ENCODE measurements at regions not wholly inside any gene's neighbourhood (a gene's known extent, or its start where the extent isn't known, plus 50 kb on each side); places are given as distances from the start of the nearest gene placed in this dataset.

DNA sequence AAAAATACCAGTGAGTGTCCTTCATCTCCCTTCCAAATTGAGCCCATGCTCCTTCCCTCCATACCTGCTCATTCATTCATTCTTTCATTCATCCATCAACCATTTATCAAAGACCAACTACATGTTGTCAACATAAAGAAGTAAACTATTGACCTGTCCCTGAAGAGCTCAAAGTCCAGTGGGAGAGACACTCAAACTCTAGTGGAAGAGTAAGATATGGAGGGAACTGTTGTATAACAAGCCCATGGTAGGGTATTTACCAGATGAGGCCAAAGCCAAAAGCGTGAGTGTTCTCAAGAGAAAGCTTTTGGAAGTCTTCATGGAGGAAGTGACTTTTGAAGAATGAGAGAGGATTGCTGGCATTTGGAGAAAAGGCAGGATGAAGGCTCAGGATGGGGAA lies 163.4 kb upstream of the SPACA1 start:
- no peak overlapping the region for H2AK5ac ChIP-seq (ENCODE audit: low read depth, low read length)
- no peaks in the 10 kb centered on the region for H3K36me3 ChIP-seq (replicated peaks in 1 of 2; ENCODE audit: control insufficient read depth in 2 of 2, insufficient read depth in 2 of 2, low read length in 2 of 2)
- no peak overlapping the region for H2BK5ac ChIP-seq (ENCODE audit: low read length)
- no peak overlapping the region for H3K4ac ChIP-seq (ENCODE audit: low read length)
- DNase-seq (ENCODE audit: low spot score): no peak
- H3K79me1 ChIP-seq (ENCODE audit: low read depth, low read length): no peaks in the 10 kb centered on the region
- no peak overlapping the region for H2AFZ ChIP-seq (ENCODE audit: low read length)
- H3K9ac ChIP-seq (ENCODE audit: low read depth, low read length, poor library complexity): no peak overlapping the region
- H3K27ac ChIP-seq (replicated peaks; ENCODE audit: low read length): no peak overlapping the region
- H2BK12ac ChIP-seq (ENCODE audit: low read length): no peak overlapping the region
- no peak overlapping the region for H3K23ac ChIP-seq (ENCODE audit: low read depth, low read length, poor library complexity)
- H3K14ac ChIP-seq (ENCODE audit: low read length): no peak overlapping the region
- no CpG with 5 or more reads among the region's 1 CpG for WGBS, 2 donors (ENCODE audit: extremely low coverage in 2 of 2, insufficient read length in 2 of 2, insufficient replicate concordance in 1 of 2)
- H3K4me3 ChIP-seq (ENCODE audit: low read length in 2 of 2): no peak overlapping the region
- no peak overlapping the region for H4K91ac ChIP-seq (ENCODE audit: low read depth, low read length, poor library complexity)
- no peaks in the 10 kb centered on the region for H3K4me1 ChIP-seq (ENCODE audit: control insufficient read depth in 2 of 2, insufficient read depth in 1 of 2, low read depth in 1 of 2, low read length in 2 of 2)
- no peak overlapping the region for H3K18ac ChIP-seq (ENCODE audit: low read length)
- no peaks in the 10 kb centered on the region for H3K27me3 ChIP-seq (ENCODE audit: control insufficient read depth in 3 of 3, insufficient read depth in 3 of 3, low read depth in 1 of 3, low read length in 3 of 3)
- H2BK15ac ChIP-seq (ENCODE audit: low read length): no peak overlapping the region
- H4K8ac ChIP-seq (ENCODE audit: low read depth, low read length): no peak overlapping the region
- H3K4me2 ChIP-seq (ENCODE audit: insufficient read depth, low read length, poor library complexity, severe bottlenecking): no peak overlapping the region
- H2BK120ac ChIP-seq (ENCODE audit: low read depth, low read length): no peak overlapping the region
- H3K9me3 ChIP-seq (replicated peaks in 1 of 2; ENCODE audit: control insufficient read depth in 2 of 2, insufficient read depth in 1 of 2, low read depth in 1 of 2, low read length in 2 of 2): no peaks in the 10 kb centered on the region

DNA sequence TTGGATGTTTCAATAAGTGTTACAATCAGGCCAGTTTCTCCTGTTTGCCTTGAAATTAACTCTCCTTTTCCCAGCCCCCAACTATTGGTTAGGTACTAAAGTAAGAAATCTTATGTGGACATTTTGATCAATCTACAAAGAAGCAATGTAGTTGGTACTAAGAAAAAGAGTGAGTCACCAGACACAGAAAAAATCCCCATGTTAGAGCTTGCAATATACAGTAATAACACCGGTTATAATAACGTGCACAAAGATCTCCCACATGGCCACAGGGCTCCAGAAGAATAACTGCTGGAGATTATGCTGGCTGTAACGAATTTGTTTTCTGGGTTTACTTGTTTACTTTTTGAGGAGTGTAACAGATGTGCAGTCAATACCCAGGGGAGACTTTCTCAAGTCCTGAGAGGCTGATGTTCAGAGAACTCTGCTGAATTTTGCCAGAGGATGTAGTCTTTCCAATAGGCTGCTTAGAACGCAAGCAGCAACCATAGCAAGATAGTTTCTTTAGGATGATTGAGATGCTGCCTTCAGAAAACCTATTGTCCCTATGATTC lies 166.2 kb upstream of the SPACA1 start:
- Histone ChIP-seq H3K4ac (ENCODE audit: low read length) (no peak overlapping the region), H2AFZ (ENCODE audit: low read length) (no peak overlapping the region), H3K9me3 (replicated peaks in 1 of 2; ENCODE audit: control insufficient read depth in 2 of 2, insufficient read depth in 1 of 2, low read depth in 1 of 2, low read length in 2 of 2) (no peaks in the 10 kb centered on the region), H3K36me3 (replicated peaks in 1 of 2; ENCODE audit: control insufficient read depth in 2 of 2, insufficient read depth in 2 of 2, low read length in 2 of 2) (no peaks in the 10 kb centered on the region), H3K18ac (ENCODE audit: low read length) (no peak overlapping the region), H3K14ac (ENCODE audit: low read length) (no peak overlapping the region), H2BK5ac (ENCODE audit: low read length) (no peak overlapping the region), H4K8ac (ENCODE audit: low read depth, low read length) (no peak overlapping the region), H3K4me2 (ENCODE audit: insufficient read depth, low read length, poor library complexity, severe bottlenecking) (no peak overlapping the region), H2AK5ac (ENCODE audit: low read depth, low read length) (no peak overlapping the region), H3K9ac (ENCODE audit: low read depth, low read length, poor library complexity) (no peak overlapping the region), H2BK120ac (ENCODE audit: low read depth, low read length) (no peak overlapping the region), H4K91ac (ENCODE audit: low read depth, low read length, poor library complexity) (no peak overlapping the region), H3K23ac (ENCODE audit: low read depth, low read length, poor library complexity) (no peak overlapping the region), H3K4me3 (ENCODE audit: low read length in 2 of 2) (no peak overlapping the region), H3K79me1 (ENCODE audit: low read depth, low read length) (no peaks in the 10 kb centered on the region), H3K27ac (replicated peaks; ENCODE audit: low read length) (no peak overlapping the region), H3K4me1 (ENCODE audit: control insufficient read depth in 2 of 2, insufficient read depth in 1 of 2, low read depth in 1 of 2, low read length in 2 of 2) (no peaks in the 10 kb centered on the region), H3K27me3 (ENCODE audit: control insufficient read depth in 3 of 3, insufficient read depth in 3 of 3, low read depth in 1 of 3, low read length in 3 of 3) (no peaks in the 10 kb centered on the region), H2BK12ac (ENCODE audit: low read length) (no peak overlapping the region), H2BK15ac (ENCODE audit: low read length) (no peak overlapping the region)
- WGBS, 2 donors (ENCODE audit: extremely low coverage in 2 of 2, insufficient read length in 2 of 2, insufficient replicate concordance in 1 of 2): no CpG with 5 or more reads among the region's 4 CpGs
- DNase-seq (ENCODE audit: low spot score): no peak

DNA sequence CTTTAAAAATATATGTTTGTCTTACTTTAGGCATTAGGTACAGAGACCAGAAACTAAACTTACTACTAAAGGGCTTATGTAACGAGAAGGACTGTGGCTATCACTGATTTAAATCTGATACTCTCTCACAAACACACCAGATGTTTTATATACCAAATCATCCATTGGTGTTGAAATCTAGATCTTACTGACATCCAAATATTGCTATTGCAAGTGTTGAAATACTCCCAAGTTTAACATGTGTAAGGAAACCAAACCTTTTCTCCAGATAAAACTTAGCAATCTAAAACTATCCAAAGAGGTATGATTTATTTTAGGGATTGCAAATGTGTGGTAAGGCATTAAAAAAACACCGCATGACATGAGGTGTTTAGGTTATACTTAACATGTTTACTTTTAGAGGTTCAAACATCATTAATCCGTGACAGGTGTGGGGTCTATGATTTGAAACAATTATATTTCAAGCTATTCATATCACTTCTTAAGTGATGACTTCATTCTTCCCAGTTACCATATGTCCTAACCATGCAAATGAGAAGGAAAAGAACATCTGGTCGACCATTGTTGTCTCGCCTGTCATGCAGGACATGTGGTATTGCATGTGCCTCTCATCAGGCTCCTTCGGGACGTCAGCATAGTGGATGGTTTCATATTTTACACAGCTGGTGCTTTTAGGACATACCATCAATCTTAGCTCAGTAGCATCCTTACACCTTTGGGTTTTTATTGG lies 168.3 kb upstream of the SPACA1 start:
- no CpG with 5 or more reads among the region's 7 CpGs for WGBS, 2 donors (ENCODE audit: extremely low coverage in 2 of 2, insufficient read length in 2 of 2, insufficient replicate concordance in 1 of 2)
- no peak overlapping the region for H3K9ac ChIP-seq (ENCODE audit: low read depth, low read length, poor library complexity)

DNA sequence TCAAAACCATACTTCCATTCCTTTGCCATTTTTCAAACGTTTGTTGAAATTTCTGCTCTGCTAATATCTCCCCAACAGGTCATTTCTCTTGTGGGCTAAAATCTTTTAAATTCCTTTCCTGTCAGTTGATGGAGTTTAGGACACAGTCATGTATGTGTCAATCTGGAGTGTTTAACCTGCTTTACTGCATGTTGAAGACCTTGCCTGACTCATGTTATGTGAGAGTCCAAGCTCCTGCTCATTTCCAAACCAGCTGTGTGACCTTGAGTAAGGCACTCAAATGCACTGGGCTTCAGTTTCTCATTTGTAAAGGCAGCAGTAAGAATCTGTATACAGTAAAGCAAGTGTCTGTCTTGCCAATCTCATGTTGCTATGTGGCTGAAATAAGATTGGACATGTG lies 171.9 kb upstream of the SPACA1 start:
- Histone ChIP-seq H2BK15ac (ENCODE audit: low read length) (no peak overlapping the region), H4K8ac (ENCODE audit: low read depth, low read length) (no peak overlapping the region), H3K79me1 (ENCODE audit: low read depth, low read length) (no peaks in the 10 kb centered on the region), H3K4me3 (ENCODE audit: low read length in 2 of 2) (no peak overlapping the region), H2BK12ac (ENCODE audit: low read length) (no peak overlapping the region), H2BK120ac (ENCODE audit: low read depth, low read length) (no peak overlapping the region), H3K27ac (replicated peaks; ENCODE audit: low read length) (no peak overlapping the region), H2AK5ac (ENCODE audit: low read depth, low read length) (no peak overlapping the region), H3K14ac (ENCODE audit: low read length) (no peak overlapping the region), H4K91ac (ENCODE audit: low read depth, low read length, poor library complexity) (no peak overlapping the region), H3K27me3 (ENCODE audit: control insufficient read depth in 3 of 3, insufficient read depth in 3 of 3, low read depth in 1 of 3, low read length in 3 of 3) (no peaks in the 10 kb centered on the region), H3K4ac (ENCODE audit: low read length) (no peak overlapping the region), H3K4me2 (ENCODE audit: insufficient read depth, low read length, poor library complexity, severe bottlenecking) (no peak overlapping the region), H3K9ac (ENCODE audit: low read depth, low read length, poor library complexity) (no peak overlapping the region), H2BK5ac (ENCODE audit: low read length) (no peak overlapping the region), H3K9me3 (replicated peaks in 1 of 2; ENCODE audit: control insufficient read depth in 2 of 2, insufficient read depth in 1 of 2, low read depth in 1 of 2, low read length in 2 of 2) (no peaks in the 10 kb centered on the region), H2AFZ (ENCODE audit: low read length) (no peak overlapping the region), H3K4me1 (ENCODE audit: control insufficient read depth in 2 of 2, insufficient read depth in 1 of 2, low read depth in 1 of 2, low read length in 2 of 2) (no peaks in the 10 kb centered on the region), H3K18ac (ENCODE audit: low read length) (no peak overlapping the region), H3K36me3 (replicated peaks in 1 of 2; ENCODE audit: control insufficient read depth in 2 of 2, insufficient read depth in 2 of 2, low read length in 2 of 2) (no peaks in the 10 kb centered on the region), H3K23ac (ENCODE audit: low read depth, low read length, poor library complexity) (no peak overlapping the region)
- DNase-seq (ENCODE audit: low spot score): no peak
- WGBS, 2 donors (ENCODE audit: extremely low coverage in 2 of 2, insufficient read length in 2 of 2, insufficient replicate concordance in 1 of 2): no CpG with 5 or more reads among the region's 1 CpG

More for the DNA sequence above, 168.3 kb upstream of the SPACA1 start:
- no peaks in the 10 kb centered on the region for H3K79me1 ChIP-seq (ENCODE audit: low read depth, low read length)
- no peaks in the 10 kb centered on the region for H3K36me3 ChIP-seq (replicated peaks in 1 of 2; ENCODE audit: control insufficient read depth in 2 of 2, insufficient read depth in 2 of 2, low read length in 2 of 2)
- no peak overlapping the region for H3K18ac ChIP-seq (ENCODE audit: low read length)
- H4K8ac ChIP-seq (ENCODE audit: low read depth, low read length): no peak overlapping the region
- H3K4me2 ChIP-seq (ENCODE audit: insufficient read depth, low read length, poor library complexity, severe bottlenecking): no peak overlapping the region
- no peak overlapping the region for H3K23ac ChIP-seq (ENCODE audit: low read depth, low read length, poor library complexity)
- DNase-seq (ENCODE audit: low spot score): no peak
- no peak overlapping the region for H2BK15ac ChIP-seq (ENCODE audit: low read length)
- H3K4me3 ChIP-seq (ENCODE audit: low read length in 2 of 2): no peak overlapping the region
- H3K4me1 ChIP-seq (ENCODE audit: control insufficient read depth in 2 of 2, insufficient read depth in 1 of 2, low read depth in 1 of 2, low read length in 2 of 2): no peaks in the 10 kb centered on the region
- H3K27ac ChIP-seq (replicated peaks; ENCODE audit: low read length): no peak overlapping the region
- H3K9me3 ChIP-seq (replicated peaks in 1 of 2; ENCODE audit: control insufficient read depth in 2 of 2, insufficient read depth in 1 of 2, low read depth in 1 of 2, low read length in 2 of 2): no peaks in the 10 kb centered on the region
- no peak overlapping the region for H2BK120ac ChIP-seq (ENCODE audit: low read depth, low read length)
- no peaks in the 10 kb centered on the region for H3K27me3 ChIP-seq (ENCODE audit: control insufficient read depth in 3 of 3, insufficient read depth in 3 of 3, low read depth in 1 of 3, low read length in 3 of 3)
- H3K4ac ChIP-seq (ENCODE audit: low read length): no peak overlapping the region
- no peak overlapping the region for H4K91ac ChIP-seq (ENCODE audit: low read depth, low read length, poor library complexity)
- no peak overlapping the region for H2AFZ ChIP-seq (ENCODE audit: low read length)
- no peak overlapping the region for H2BK5ac ChIP-seq (ENCODE audit: low read length)
- no peak overlapping the region for H2BK12ac ChIP-seq (ENCODE audit: low read length)
- no peak overlapping the region for H2AK5ac ChIP-seq (ENCODE audit: low read depth, low read length)
- no peak overlapping the region for H3K14ac ChIP-seq (ENCODE audit: low read length)

Data from neuronal stem cell (in vitro differentiated cells).